NCI-H187 treated with DMSO at 0.1 percent for 48 hours (cell line): ENCODE measurements at regions not wholly inside any gene's neighbourhood (a gene's known extent, or its start where the extent isn't known, plus 50 kb on each side); places are given as distances from the start of the nearest gene placed in this dataset.
"Not testable (repeated sequence)": the region's sequence is repeated elsewhere in the genome, so short reads cannot be mapped to it uniquely, and the experiment has no call there.

Experiments
- DNase-seq: peaks from one replicate; lab custom pipeline; 2025; lab: John Stamatoyannopoulos, UW

DNA sequence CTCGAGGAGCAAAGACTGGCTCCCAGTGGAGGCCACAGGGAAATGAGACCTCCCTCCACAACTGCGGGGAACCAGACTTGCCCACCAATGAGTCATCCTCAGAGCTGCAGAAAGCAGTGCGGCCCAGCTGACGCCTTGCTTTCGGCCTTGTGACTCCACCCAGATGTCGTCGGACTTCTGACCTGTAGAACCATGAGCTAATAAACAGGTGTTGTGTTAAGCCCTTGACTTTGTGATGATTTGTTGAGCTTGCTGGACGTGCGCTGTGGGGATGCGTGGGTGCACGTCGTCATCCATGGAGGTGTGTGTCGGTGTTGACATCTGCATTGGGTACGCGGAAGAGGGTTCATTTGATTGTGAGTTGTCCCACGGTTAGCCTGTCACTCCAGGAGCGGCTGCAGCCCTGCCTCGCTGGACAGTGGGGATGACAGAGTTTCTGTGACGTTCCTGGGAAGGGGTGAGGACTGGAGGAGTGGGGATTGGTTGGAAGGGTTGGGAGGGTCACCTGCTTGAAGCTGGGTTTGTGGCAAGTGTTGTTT lies 154.1 kb downstream of the SH3BP4 start:
- DNase-seq: no peak

GRCh38 chr2:235106874-235107639 lies 155.2 kb downstream of the SH3BP4 start:
- no peak for DNase-seq

DNA sequence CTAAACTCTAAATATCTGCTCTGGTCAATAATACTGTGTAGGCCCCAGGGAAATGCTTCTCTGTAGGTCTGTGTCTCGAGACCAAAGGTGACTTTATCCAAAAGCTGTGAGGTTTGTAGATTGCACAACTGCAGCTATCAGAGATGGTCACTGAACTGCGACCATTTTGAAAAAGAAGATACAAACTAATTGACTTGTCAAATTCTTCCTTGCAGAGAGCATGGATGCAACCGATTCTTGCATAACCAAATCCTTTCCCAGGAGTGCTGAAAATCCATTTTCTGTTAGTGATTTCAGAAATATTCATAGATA lies 155.8 kb downstream of the SH3BP4 start:
- DNase-seq: no peak

- not testable (repeated sequence) for DNase-seq
These were observed 157.7 kb downstream of the SH3BP4 start for GRCh38 chr2:235109561-235109960.

GRCh38 chr2:235112365-235112764 lies 160.5 kb downstream of the SH3BP4 start:
- no peak for DNase-seq

GRCh38 chr2:235113854-235114253 lies 162.0 kb downstream of the SH3BP4 start:
- DNase-seq: no peak

GRCh38 chr2:235114286-235114685 lies 162.5 kb downstream of the SH3BP4 start:
- no peak for DNase-seq

DNA sequence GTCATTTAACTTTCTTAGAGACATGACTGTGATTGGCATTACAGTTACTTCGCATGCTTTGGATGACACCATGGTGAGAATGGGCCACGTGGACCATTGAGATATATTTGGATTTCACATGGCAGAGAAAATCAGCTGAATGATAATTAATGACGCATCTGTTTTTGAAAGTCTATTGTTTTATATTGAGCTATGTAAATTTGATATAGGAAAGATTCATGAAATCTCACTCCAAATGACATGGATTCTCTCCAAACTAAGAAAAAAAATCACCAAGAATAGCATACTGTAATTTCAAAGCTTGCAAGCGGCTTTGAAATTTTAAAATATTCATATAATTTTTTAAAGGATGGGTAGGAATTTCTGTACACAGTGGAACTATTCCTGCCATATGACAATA lies 163.7 kb downstream of the SH3BP4 start:
- DNase-seq: no peak

- DNase-seq: no peak
These were observed 165.2 kb downstream of the SH3BP4 start for GRCh38 chr2:235116885-235117492.

- no peak for DNase-seq
These were observed 175.0 kb downstream of the SH3BP4 start for GRCh38 chr2:235126768-235127167.

- DNase-seq: no peak
These were observed 176.1 kb downstream of the SH3BP4 start for GRCh38 chr2:235127931-235128330.

GRCh38 chr2:235129850-235130249 lies 178.0 kb downstream of the SH3BP4 start:
- DNase-seq: no peak

GRCh38 chr2:235131334-235132305 lies 179.8 kb downstream of the SH3BP4 start:
- DNase-seq: no peak

DNA sequence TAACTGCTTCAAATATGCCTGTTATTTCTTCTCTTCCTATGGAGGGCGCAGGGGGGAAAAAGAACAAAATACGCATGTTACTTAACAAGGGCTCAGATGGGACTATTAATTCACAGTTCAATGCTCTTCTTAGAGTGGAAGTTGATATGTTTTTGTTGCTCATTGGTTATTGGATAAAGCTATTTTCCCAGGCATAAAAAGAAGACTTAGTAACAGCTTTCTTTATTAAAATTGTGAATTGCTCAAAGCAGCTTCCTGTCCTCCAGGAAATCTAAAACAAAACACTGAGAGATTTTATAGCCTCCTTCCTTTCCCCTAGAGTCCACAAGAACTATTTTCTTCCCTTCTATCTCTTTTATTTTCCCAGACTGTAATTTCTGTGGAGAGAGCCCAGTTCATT lies 180.8 kb downstream of the SH3BP4 start:
- DNase-seq: no peak

GRCh38 chr2:235133837-235134236 lies 182.0 kb downstream of the SH3BP4 start:
- no peak for DNase-seq

- DNase-seq: no peak
These were observed 182.6 kb downstream of the SH3BP4 start for GRCh38 chr2:235134420-235134819.

DNA sequence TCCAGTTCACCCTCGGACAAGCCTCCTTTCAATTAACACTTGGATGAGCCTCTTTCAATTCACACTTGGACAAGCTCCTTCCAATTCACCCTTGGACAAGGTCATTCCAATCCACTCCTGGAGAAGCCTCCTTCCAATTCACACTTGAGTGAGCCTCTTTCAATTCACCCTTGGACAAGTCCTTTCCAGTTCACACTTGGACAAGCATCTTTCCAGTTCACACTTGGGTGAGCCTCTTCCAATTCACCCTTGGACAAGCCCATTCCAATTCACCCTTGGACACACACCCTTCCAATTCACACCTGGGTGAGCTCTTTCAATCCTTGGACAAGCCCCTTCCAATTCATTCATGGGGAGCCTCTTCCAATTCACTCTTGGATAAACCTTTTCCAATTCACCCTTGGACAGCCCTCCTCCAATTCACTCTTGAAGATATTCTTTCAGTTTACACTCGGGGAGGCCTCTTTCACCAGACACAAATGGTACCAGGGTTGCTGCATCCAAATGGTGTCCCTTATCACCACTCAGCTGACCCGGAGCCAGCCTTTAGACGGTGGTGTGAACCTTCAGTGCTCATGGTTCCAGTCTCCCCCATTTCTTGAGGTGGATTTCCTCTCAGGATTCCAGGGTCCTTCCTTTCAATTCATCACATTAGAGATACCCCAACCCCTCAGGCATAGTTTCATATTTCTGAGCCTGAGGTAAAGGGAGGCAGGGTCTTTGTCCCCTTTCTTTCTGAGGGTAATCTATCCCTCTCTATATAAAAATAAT lies 183.6 kb downstream of the SH3BP4 start:
- no peak for DNase-seq

DNA sequence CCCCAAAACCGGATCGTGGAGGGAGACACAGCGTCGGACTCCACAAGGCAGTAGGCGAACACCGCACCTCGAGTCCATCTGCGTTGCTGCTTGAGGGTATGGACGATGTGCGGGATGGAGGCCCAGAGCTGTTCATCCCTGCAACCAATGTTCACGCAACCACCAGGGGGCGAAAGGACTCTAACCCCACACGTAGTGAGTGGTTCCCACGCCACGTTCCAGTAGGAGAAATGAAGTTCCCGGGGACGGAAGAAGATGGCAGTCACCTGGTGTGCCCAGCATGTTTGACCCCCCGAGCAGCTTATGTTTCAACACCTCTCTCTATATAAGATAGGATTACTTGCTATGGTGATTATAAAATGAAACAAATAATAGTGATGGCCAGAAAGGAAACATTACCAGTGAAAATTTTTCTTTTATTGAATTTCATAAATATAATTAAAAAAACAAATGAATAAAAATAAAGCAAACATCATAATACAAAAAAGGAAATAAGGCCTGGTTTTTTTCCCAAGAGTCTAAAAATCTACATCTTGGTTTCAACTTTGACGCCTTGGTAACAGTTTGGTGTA lies 184.3 kb downstream of the SH3BP4 start:
- DNase-seq: peak; percentile 3

- no peak for DNase-seq
These were observed 186.5 kb downstream of the SH3BP4 start for GRCh38 chr2:235138339-235138738.

DNA sequence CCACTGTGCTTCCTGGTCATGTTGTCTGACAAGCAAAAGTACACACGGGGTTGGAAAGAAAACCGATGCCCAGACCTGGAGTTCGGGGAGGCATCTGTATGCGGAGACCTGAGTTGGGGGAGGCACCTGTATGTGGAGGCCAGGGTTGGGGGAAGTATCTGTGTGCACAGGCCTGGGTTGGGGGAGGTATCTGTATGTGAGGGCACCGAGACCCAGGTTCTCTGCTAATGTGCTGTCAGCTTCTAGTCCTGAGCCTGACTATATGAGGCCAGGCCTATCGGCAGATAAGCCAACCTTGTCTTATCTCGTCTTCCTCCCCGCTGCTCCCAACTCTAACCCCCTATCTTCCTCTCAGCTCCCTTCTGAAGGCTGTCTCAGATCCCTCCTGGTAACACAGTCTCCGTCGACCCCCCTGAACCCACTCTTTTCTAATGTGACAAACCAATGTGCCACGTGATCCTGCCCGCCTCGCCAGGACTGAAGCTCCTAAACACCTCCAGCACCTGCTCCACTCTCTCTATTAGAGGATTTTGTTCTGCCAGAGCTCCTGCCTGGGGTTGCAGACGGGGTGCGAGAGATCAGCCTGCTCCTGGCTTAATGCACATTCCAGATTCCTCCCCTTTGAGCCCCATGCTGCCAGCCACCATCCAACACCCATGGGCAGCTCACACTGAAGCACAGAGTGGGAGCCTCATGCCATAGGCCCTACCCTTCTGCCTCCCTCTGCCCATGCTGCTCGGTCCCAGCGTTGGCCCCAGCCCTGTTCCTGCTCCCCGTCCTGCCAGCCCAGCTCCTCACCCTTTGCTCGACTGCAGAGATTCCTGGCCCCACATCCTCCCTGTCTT lies 188.4 kb downstream of the SH3BP4 start:
- DNase-seq: no peak

GRCh38 chr2:235140801-235141081 lies 188.9 kb downstream of the SH3BP4 start:
- DNase-seq: no peak
